K562 (cell line): ENCODE measurements at regions not wholly inside any gene's neighbourhood (a gene's known extent, or its start where the extent isn't known, plus 50 kb on each side); places are given as distances from the start of the nearest gene placed in this dataset.

Experiments
- ATAC-seq: fragments of 200-7000 bp; cut with Tn5 transposase; 3 replicates; pipeline ENCODE4 v1.9.1; 2020; ENCODE audit warnings: moderate library complexity
- BruUV-seq: library from RNA; stranded (reverse); fragments of 400-500 nt; replicated peaks from 2 replicates; lab custom pipeline; 2021; lab: Mats Ljungman, UMichigan
- CTCF ChIA-PET: fragments of 300-600 bp; formaldehyde crosslinking; extraction: SDS; loops from one replicate; lab custom pipeline; 2021; ENCODE audit warnings: low intra/inter-chr PET ratio; lab: Yijun Ruan, JAX
- POLR2A ChIA-PET: fragments of 300-600, 350-650 bp; sonication (Branson Sonifier 250); formaldehyde crosslinking; extraction: SDS; loops from one replicate; lab custom pipeline; 2021; ENCODE audit warnings: antibody characterized with exemption, inconsistent platforms; lab: Yijun Ruan, JAX
- DNase-seq, 4 experiments: peaks; one replicate each; pipeline versions ENCODE4 v3.0.0 to v3.0.0-alpha.2; 2011 to 2018; ENCODE audit warnings: low spot score in 3 of 4, mixed read lengths in 3 of 4; ENCODE audit errors: extremely low read depth in 1 of 4
- FAIRE-seq: peaks from 2 replicates; lab custom pipeline; 2011; peaks lifted over from hg19 to GRCh38; lab: Jason Lieb, UNC
- H2AFZ ChIP-seq: 2 replicates; pipeline ENCODE4 v1.6.0; 2011; ENCODE audit warnings: low read depth, low read length, control low read depth, inconsistent platforms
- H3K27ac ChIP-seq: fragments of 200-600 bp; 3 replicates; pipeline ENCODE4 v1.8.0; 2011; ENCODE audit warnings: low read depth, mild to moderate bottlenecking, control low read depth, inconsistent platforms, low read length, moderate library complexity, mixed read lengths; ENCODE audit errors: extremely low read depth
- H3K27me3 ChIP-seq, 2 experiments: fragments of 300-600 bp in 1 of 2; 2 replicates in 1 of 2; 3 replicates in 1 of 2; pipeline versions ENCODE4 v1.6.0 to v1.8.0; 2011; ENCODE audit warnings: inconsistent platforms in 2 of 2, low read length in 2 of 2, mild to moderate bottlenecking in 1 of 2, mixed read lengths in 1 of 2, moderate library complexity in 1 of 2; ENCODE audit not compliant: control insufficient read depth in 2 of 2, insufficient read depth in 2 of 2
- H3K36me3 ChIP-seq: fragments of 300-600 bp; 3 replicates; pipeline ENCODE4 v1.8.0; 2011; ENCODE audit warnings: mild to moderate bottlenecking, low read length, inconsistent platforms; ENCODE audit not compliant: control insufficient read depth, insufficient read depth
- H3K4me1 ChIP-seq, 2 experiments: fragments of 200-600 bp in 1 of 2; replicated peaks in 1 of 2; 2 replicates in 1 of 2; 3 replicates in 1 of 2; pipeline versions ENCODE4 v1.5.1 to v1.8.0; 2011; ENCODE audit warnings: inconsistent platforms in 2 of 2, low read length in 2 of 2, mild to moderate bottlenecking in 1 of 2, mixed read lengths in 1 of 2, moderate library complexity in 1 of 2; ENCODE audit not compliant: control insufficient read depth in 2 of 2, insufficient read depth in 2 of 2
- H3K4me2 ChIP-seq: 2 replicates; pipeline ENCODE4 v1.6.1; 2011; ENCODE audit warnings: low read length, control low read depth, inconsistent platforms, mixed read lengths; ENCODE audit not compliant: insufficient read depth
- H3K4me3 ChIP-seq: fragments of 200-600 bp; sonication (generic), shearing (Covaris generic); 2 replicates; pipeline ENCODE4 v1.5.1; 2016; ENCODE audit warnings: control low read depth, inconsistent platforms
- H3K79me2 ChIP-seq: fragments of 200-600 bp; 3 replicates; pipeline ENCODE4 v1.8.0; 2011; ENCODE audit warnings: low read length, inconsistent platforms; ENCODE audit not compliant: control insufficient read depth, insufficient read depth
- H3K9ac ChIP-seq, 2 experiments: 2 replicates each; pipeline versions ENCODE4 v1.6.0 to v1.6.1; 2011; ENCODE audit warnings: low read depth in 2 of 2, low read length in 2 of 2, control low read depth in 1 of 2, inconsistent platforms in 1 of 2, mild to moderate bottlenecking in 1 of 2, mixed read lengths in 1 of 2; ENCODE audit not compliant: insufficient read depth in 1 of 2
- H3K9me1 ChIP-seq: one replicate; pipeline ENCODE4 v1.6.0; 2011; ENCODE audit warnings: inconsistent platforms, mild to moderate bottlenecking, low read length, moderate library complexity; ENCODE audit not compliant: control insufficient read depth, insufficient read depth
- H3K9me3 ChIP-seq: replicated peaks from 2 replicates; pipeline ENCODE4 v1.5.1; 2011; ENCODE audit warnings: low read depth, low read length, inconsistent platforms; ENCODE audit not compliant: control insufficient read depth, insufficient read depth
- H4K20me1 ChIP-seq: replicated peaks from 2 replicates; pipeline ENCODE4 v1.6.1; 2011; ENCODE audit warnings: low read length, inconsistent platforms, mixed read lengths; ENCODE audit not compliant: control insufficient read depth, insufficient read depth
- ASH1L ChIP-seq: fragments of 450-650 bp; IDR thresholded peaks from 2 replicates; pipeline ENCODE4 v1.6.1; 2018; ENCODE audit warnings: borderline replicate concordance, mild to moderate bottlenecking, low read depth; ENCODE audit not compliant: partially characterized antibody
- BCOR ChIP-seq: fragments of 450-650 bp; IDR thresholded peaks from 2 replicates; pipeline ENCODE4 v1.6.1; 2016
- ELF2 ChIP-seq: fragments of 250-450 bp; sonication (Bioruptor Pico); IDR thresholded peaks from 2 replicates; pipeline ENCODE4 v1.5.0; 2021; ENCODE audit warnings: mild to moderate bottlenecking
- FOXJ2 ChIP-seq: fragments of 200-800 bp; sonication (Bioruptor generic); IDR thresholded peaks from 2 replicates; pipeline ENCODE4 v1.6.1; 2016; ENCODE audit warnings: missing genetic modification characterization, missing compliant biosample characterization
- NCOA1 ChIP-seq: fragments of 450-650 bp; IDR thresholded peaks from 2 replicates; pipeline ENCODE4 v1.6.1; 2016; ENCODE audit warnings: low read depth
- NELFE ChIP-seq: IDR thresholded peaks from 2 replicates; pipeline ENCODE4 v1.6.1; 2011; ENCODE audit warnings: mild to moderate bottlenecking; ENCODE audit not compliant: insufficient read depth, insufficient read length
- POLR2A ChIP-seq: fragments of 450-650 bp; conservative IDR thresholded peaks from 2 replicates; pipeline ENCODE4 v1.6.1; 2016
- PURB ChIP-seq: sonication (generic); formaldehyde crosslinking; IDR thresholded peaks from 2 replicates; pipeline ENCODE4 v1.9.0; 2021; ENCODE audit warnings: low read depth, mild to moderate bottlenecking, missing genetic modification reagents
- RFX7 ChIP-seq: fragments of 250-450 bp; sonication (Bioruptor Pico); IDR thresholded peaks from 2 replicates; pipeline ENCODE4 v1.5.1; 2021; ENCODE audit warnings: mild to moderate bottlenecking
- SMAD4 ChIP-seq: fragments of 250-450 bp; sonication (Bioruptor Pico); conservative IDR thresholded peaks from 2 replicates; pipeline ENCODE4 v1.8.0; 2021; ENCODE audit warnings: inconsistent platforms, mild to moderate bottlenecking, moderate library complexity
- TCF7 ChIP-seq: sonication (generic); IDR thresholded peaks from 2 replicates; pipeline ENCODE4 v1.6.1; 2016; ENCODE audit warnings: antibody characterized with exemption, borderline replicate concordance
- USF2 ChIP-seq: sonication (generic); formaldehyde crosslinking; IDR thresholded peaks from 2 replicates; pipeline ENCODE4 v1.5.0; 2020; ENCODE audit warnings: missing genetic modification reagents
- ZBTB12 ChIP-seq: fragments of 250-450 bp; sonication (Bioruptor Pico); IDR thresholded peaks from 2 replicates; pipeline ENCODE4 v1.4.0; 2020
- ZNF75A ChIP-seq: fragments of 450-650 bp; formaldehyde crosslinking; IDR thresholded peaks from 2 replicates; pipeline ENCODE4 v1.4.0; 2020; ENCODE audit warnings: mild to moderate bottlenecking
- ZNF764 ChIP-seq: fragments of 250-450 bp; sonication (Bioruptor Pico); IDR thresholded peaks from 2 replicates; pipeline ENCODE4 v1.4.0; 2020; ENCODE audit warnings: low read depth, mild to moderate bottlenecking, moderate library complexity
- whole genome bisulfite sequencing: fragments of 100-300 bp; shearing (Covaris generic); methylation state at CpG from one replicate; pipeline ENCODE4 v1.1.6; 2016; ENCODE audit warnings: low coverage, mixed read lengths; ENCODE audit not compliant: insufficient coverage; ENCODE audit errors: missing lambda C conversion rate; 5-methylcytosine and 5-hydroxymethylcytosine counted together
- in situ Hi-C: fragments of 300-500 bp; cut with MboI; formaldehyde crosslinking; loops from 4 replicates; pipeline ENCODE4 v1.15.0; 2018; ENCODE audit warnings: inconsistent platforms, mixed read lengths
- intact Hi-C: fragments of 100-400 bp; cut with micrococcal nuclease; formaldehyde crosslinking; loops from 2 replicates; pipeline ENCODE4 v1.14.2; 2022

- H3K4me3 ChIP-seq = no peak overlapping the region
- no peak overlapping the region for H3K27ac ChIP-seq
- FAIRE-seq = no peak
- H3K9me1 ChIP-seq = no peaks in the 10 kb centered on the region
- no peak for ATAC-seq
- DNase-seq = no peak
- CTCF ChIA-PET = no interaction called here
- H4K20me1 ChIP-seq = no peaks in the 10 kb centered on the region
- no peaks in the 10 kb centered on the region for H3K9me3 ChIP-seq
- POLR2A ChIA-PET = no interaction called here
- BruUV-seq = no TSS peak
- H3K4me1 ChIP-seq = no peaks in the 10 kb centered on the region
- no peaks in the 10 kb centered on the region for H3K79me2 ChIP-seq
- in situ Hi-C loops (no loop called here), intact Hi-C loops (no loop called here)
- WGBS = 0% methylated on average over 5 of the region's 5 CpGs
- no peak overlapping the region for H2AFZ ChIP-seq
- no peak overlapping the region for H3K9ac ChIP-seq
- no peaks in the 10 kb centered on the region for H3K36me3 ChIP-seq
- no peaks in the 10 kb centered on the region for H3K27me3 ChIP-seq
- no peak for TF ChIP-seq USF2 (CRISPR knock-in tag)
- TF ChIP-seq ELF2 (CRISPR knock-in tag) = no peak
- TF ChIP-seq TCF7 = no peak
- no peak for TF ChIP-seq NELFE
- TF ChIP-seq RFX7 (CRISPR knock-in tag) = no peak
- no peak for TF ChIP-seq BCOR
- no peak for TF ChIP-seq PURB
- TF ChIP-seq NCOA1 = no peak
- no peak for TF ChIP-seq SMAD4 (CRISPR knock-in tag)
- no peak for TF ChIP-seq ASH1L
- TF ChIP-seq ZNF764 = no peak
- no peak for TF ChIP-seq POLR2A
- no peak for TF ChIP-seq FOXJ2 (tag)
- no peak for TF ChIP-seq ZNF75A (CRISPR knock-in tag)
- no peak for TF ChIP-seq ZBTB12
- no peak overlapping the region for H3K4me2 ChIP-seq
These were observed 367.3 kb downstream of the C12orf50 start for GRCh38 chr12:87661786-87662377.
